HepG2 (cell line): ENCODE measurements at regions not wholly inside any gene's neighbourhood (a gene's known extent, or its start where the extent isn't known, plus 50 kb on each side); places are given as distances from the start of the nearest gene placed in this dataset.

Experiments
- ATAC-seq: fragments of 200-7000 bp; cut with Tn5 transposase; 3 replicates; pipeline ENCODE4 v1.9.1; 2020; ENCODE audit warnings: mild to moderate bottlenecking, moderate library complexity
- BruUV-seq: library from RNA; stranded (reverse); fragments of 400-500 nt; replicated peaks from 2 replicates; lab custom pipeline; 2021; lab: Mats Ljungman, UMichigan
- CTCF ChIA-PET: fragments of 300-600 bp; formaldehyde crosslinking; extraction: SDS; loops from one replicate; lab custom pipeline; 2021; ENCODE audit warnings: low total read pairs, inconsistent platforms, low intra/inter-chr PET ratio; lab: Yijun Ruan, JAX
- POLR2A ChIA-PET: fragments of 350-600 bp; sonication (Branson Sonifier 250); formaldehyde crosslinking; loops from one replicate; lab custom pipeline; 2020; ENCODE audit warnings: antibody characterized with exemption, inconsistent platforms; lab: Yijun Ruan, JAX
- DNase-seq: peaks from one replicate; pipeline ENCODE4 v3.0.0-alpha.2; 2015; ENCODE audit warnings: low spot score
- FAIRE-seq: peaks from 3 replicates; lab custom pipeline; 2011; peaks lifted over from hg19 to GRCh38; lab: Jason Lieb, UNC
- H2AFZ ChIP-seq: one replicate; pipeline ENCODE4 v1.6.1; 2011; ENCODE audit warnings: low read length, inconsistent platforms
- H3K27ac ChIP-seq: fragments of 300-600 bp; 3 replicates; pipeline ENCODE4 v1.8.0; 2011; ENCODE audit warnings: mixed run types, mild to moderate bottlenecking, mixed read lengths, low read length, inconsistent platforms; ENCODE audit not compliant: insufficient read depth; ENCODE audit errors: extremely low read length
- H3K27me3 ChIP-seq, 2 experiments: fragments of 200-600 bp in 1 of 2; 2 replicates in 1 of 2; 3 replicates in 1 of 2; pipeline versions ENCODE4 v1.6.0 to v1.8.0; 2011; ENCODE audit warnings: low read length in 2 of 2, mild to moderate bottlenecking in 2 of 2, moderate library complexity in 2 of 2, inconsistent platforms in 1 of 2; ENCODE audit not compliant: insufficient read depth in 2 of 2, control insufficient read depth in 1 of 2
- H3K36me3 ChIP-seq, 2 experiments: fragments of 200-600 bp in 1 of 2; replicated peaks in 1 of 2; 2 replicates in 1 of 2; 3 replicates in 1 of 2; pipeline versions ENCODE4 v1.5.1 to v1.8.0; 2011; ENCODE audit warnings: low read length in 2 of 2, inconsistent platforms in 1 of 2; ENCODE audit not compliant: insufficient read depth in 2 of 2, control insufficient read depth in 1 of 2
- H3K4me1 ChIP-seq: 2 replicates; pipeline ENCODE4 v1.5.1; 2012; ENCODE audit warnings: low read length, inconsistent platforms; ENCODE audit not compliant: insufficient read depth
- H3K4me2 ChIP-seq: 2 replicates; pipeline ENCODE4 v1.6.0; 2011; ENCODE audit warnings: low read depth, low read length, inconsistent platforms
- H3K4me3 ChIP-seq, 3 experiments: fragments of 200-600 bp in 1 of 3; sonication (generic), shearing (Covaris generic) in 1 of 3; replicated peaks in 1 of 3; 2 replicates each; pipeline ENCODE4 v1.5.1; 2011 to 2016; ENCODE audit warnings: low read length in 3 of 3, inconsistent platforms in 2 of 3, low read depth in 2 of 3, mild to moderate bottlenecking in 2 of 3, control low read depth in 1 of 3, mixed read lengths in 1 of 3; ENCODE audit not compliant: insufficient read depth in 1 of 3
- H3K79me2 ChIP-seq: one replicate; pipeline ENCODE4 v1.6.1; 2011; ENCODE audit warnings: low read length, inconsistent platforms; ENCODE audit not compliant: insufficient read depth
- H3K9ac ChIP-seq: 2 replicates; pipeline ENCODE4 v1.6.0; 2011; ENCODE audit warnings: mild to moderate bottlenecking, low read depth, low read length, inconsistent platforms; ENCODE audit not compliant: insufficient read depth
- H3K9me3 ChIP-seq: 2 replicates; pipeline ENCODE4 v1.5.1; 2012; ENCODE audit warnings: mild to moderate bottlenecking, low read length
- H4K20me1 ChIP-seq: 2 replicates; pipeline ENCODE4 v1.6.0; 2011; ENCODE audit warnings: inconsistent platforms, mild to moderate bottlenecking, low read length, moderate library complexity; ENCODE audit not compliant: insufficient read depth
- AGO1 ChIP-seq: fragments of 200-400 bp; formaldehyde crosslinking; IDR thresholded peaks from 2 replicates; pipeline ENCODE4 v1.6.1; 2017; ENCODE audit warnings: mild to moderate bottlenecking, low read depth, low read length, moderate library complexity; ENCODE audit not compliant: poor library complexity, severe bottlenecking
- ATF7-NPFF ChIP-seq: sonication (generic); formaldehyde crosslinking; IDR thresholded peaks from 2 replicates; pipeline ENCODE4 v1.8.1; 2023; ENCODE audit warnings: mild to moderate bottlenecking, low read depth, missing genetic modification reagents, moderate library complexity
- ELF1 ChIP-seq: sonication (generic); formaldehyde crosslinking; IDR thresholded peaks from 2 replicates; pipeline ENCODE4 v1.4.0; 2020; ENCODE audit warnings: missing genetic modification reagents
- RBM39 ChIP-seq: fragments of 200-400 bp; formaldehyde crosslinking; IDR thresholded peaks from one replicate; pipeline ENCODE4 v1.6.1; 2018; ENCODE audit warnings: antibody characterized with exemption, mild to moderate bottlenecking, low read depth, low read length; ENCODE audit not compliant: poor library complexity, severe bottlenecking
- REPIN1 ChIP-seq: sonication (generic); formaldehyde crosslinking; IDR thresholded peaks from 2 replicates; pipeline ENCODE4 v1.8.0; 2022; ENCODE audit warnings: missing genetic modification reagents, low read depth, mild to moderate bottlenecking, borderline replicate concordance
- REXO4 ChIP-seq: sonication (generic); formaldehyde crosslinking; IDR thresholded peaks from 2 replicates; pipeline ENCODE4 v1.8.0; 2022; ENCODE audit warnings: missing genetic modification reagents, mild to moderate bottlenecking, borderline replicate concordance
- SMARCC2 ChIP-seq: fragments of 450-650 bp; IDR thresholded peaks from 2 replicates; pipeline ENCODE4 v1.6.1; 2017; ENCODE audit warnings: antibody characterized with exemption, mild to moderate bottlenecking
- ZFP41 ChIP-seq: sonication (generic); formaldehyde crosslinking; IDR thresholded peaks from 2 replicates; pipeline ENCODE4 v1.4.0; 2020; ENCODE audit warnings: mild to moderate bottlenecking, missing genetic modification reagents, borderline replicate concordance
- ZFP90 ChIP-seq: sonication (generic); formaldehyde crosslinking; IDR thresholded peaks from 2 replicates; pipeline ENCODE4 v1.8.0; 2022; ENCODE audit warnings: missing genetic modification reagents, mild to moderate bottlenecking, inconsistent platforms, borderline replicate concordance
- ZMYM2 ChIP-seq: sonication (generic); formaldehyde crosslinking; IDR thresholded peaks from 2 replicates; pipeline ENCODE4 v1.8.0; 2022; ENCODE audit warnings: mild to moderate bottlenecking, missing genetic modification reagents
- ZNF317 ChIP-seq: sonication (generic); formaldehyde crosslinking; IDR thresholded peaks from 2 replicates; pipeline ENCODE4 v1.5.0; 2020; ENCODE audit warnings: mild to moderate bottlenecking, missing genetic modification reagents
- ZNF496 ChIP-seq: sonication (generic); formaldehyde crosslinking; IDR thresholded peaks from 2 replicates; pipeline ENCODE4 v1.8.1; 2023; ENCODE audit warnings: mild to moderate bottlenecking, moderate library complexity, missing genetic modification reagents; ENCODE audit not compliant: insufficient replicate concordance
- ZNF749 ChIP-seq: sonication (generic); formaldehyde crosslinking; IDR thresholded peaks from 2 replicates; pipeline ENCODE4 v1.8.0; 2022; ENCODE audit warnings: mild to moderate bottlenecking, missing genetic modification reagents, moderate library complexity, borderline replicate concordance
- WGBS: methylation state at CpG from one replicate; pipeline ENCODE4 v1.1.6; 2017; ENCODE audit warnings: low lambda C conversion rate; 5-methylcytosine and 5-hydroxymethylcytosine counted together
- in situ Hi-C: cut with HindIII; loops from 2 replicates; pipeline ENCODE4 v1.10.0; 2017; ENCODE audit warnings: low pct_unique_long_range_greater_than_20kb; ENCODE audit not compliant: extremely low pct_ligation_motif_present
- intact Hi-C: fragments of 100-400 bp; cut with micrococcal nuclease; formaldehyde crosslinking; loops from one replicate; pipeline ENCODE4 v1.10.0; 2022; ENCODE audit not compliant: unreplicated experiment
- TF ChIP-seq, protein P1 (sequence below): sonication (generic); formaldehyde crosslinking; IDR thresholded peaks from 2 replicates; pipeline ENCODE4 v1.5.1; 2020; ENCODE audit warnings: missing genetic modification reagents, mild to moderate bottlenecking, borderline replicate concordance
- TF ChIP-seq, protein P2 (sequence below): sonication (generic); formaldehyde crosslinking; IDR thresholded peaks from 2 replicates; pipeline ENCODE4 v1.5.1; 2020; ENCODE audit warnings: mild to moderate bottlenecking, missing genetic modification reagents, borderline replicate concordance

DNA sequence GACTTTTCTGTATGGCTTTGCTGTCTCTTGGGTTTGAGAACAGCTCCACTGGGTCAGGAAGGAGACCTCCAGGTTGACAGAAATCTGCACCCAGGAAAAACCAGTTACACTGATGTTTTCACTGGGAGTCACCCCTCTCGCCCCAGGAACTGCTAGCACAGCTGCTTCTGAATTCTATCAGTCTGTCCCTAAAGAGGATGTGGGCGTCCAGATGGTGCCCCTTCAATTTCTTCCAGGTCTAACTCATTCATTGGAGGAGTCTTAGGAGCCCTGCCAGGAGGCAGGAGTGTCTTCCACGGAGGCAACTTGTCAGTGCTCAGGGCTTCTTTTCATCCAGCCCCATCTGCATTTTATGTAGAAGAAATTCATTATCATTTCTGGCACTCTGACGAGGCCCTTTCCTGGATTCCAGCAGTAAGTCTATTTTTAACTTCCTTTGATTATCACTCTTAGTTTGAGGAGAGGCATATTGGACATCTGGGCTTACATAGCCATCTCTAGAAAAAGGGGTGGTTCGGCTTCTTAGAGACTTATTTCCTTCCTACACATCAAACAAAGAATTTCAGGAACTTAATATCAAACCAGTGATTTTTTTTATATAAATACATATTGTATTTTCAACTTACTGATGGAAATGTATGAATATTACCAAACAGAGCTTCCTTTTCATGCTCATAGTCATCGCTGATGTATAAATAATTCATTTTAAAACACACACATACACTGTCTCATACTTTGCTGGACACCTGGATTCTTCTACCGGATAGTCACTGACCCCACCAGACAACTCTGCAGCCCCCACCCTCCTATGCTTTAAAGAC is 148.8 kb downstream of the IRX2 start:
- intact Hi-C loops = no loop called here
- Histone ChIP-seq H3K36me3 (no peaks in the 10 kb centered on the region), H3K4me3 (no peak overlapping the region), H3K4me1 (no peaks in the 10 kb centered on the region), H4K20me1 (no peaks in the 10 kb centered on the region; the same call in 1 of the 2 replicates), H3K9ac (no peak overlapping the region), H2AFZ (no peak overlapping the region), H3K27ac (no peak overlapping the region), H3K27me3 (peaks cover 2 to 9% of the 10 kb centered on the region in 2 experiments; a peak in 2 of 5 replicates), H3K4me2 (no peak overlapping the region), H3K9me3 (no peaks in the 10 kb centered on the region), H3K79me2 (no peaks in the 10 kb centered on the region)
- BruUV-seq = no TSS peak
- 0% methylated on average over 7 of the region's 7 CpGs for WGBS
- no peak for DNase-seq
- CTCF ChIA-PET = no interaction called here
- no peak for FAIRE-seq
- no peak for ATAC-seq
- in situ Hi-C loops = no loop called here
- POLR2A ChIA-PET = no interaction called here
- TF ChIP-seq ZMYM2 (CRISPR knock-in tag) (no peak), ZFP41 (CRISPR knock-in tag) (no peak), ZNF317 (no peak), ZNF496 (CRISPR knock-in tag) (no peak), ELF1 (CRISPR knock-in tag) (no peak), ATF7-NPFF (CRISPR knock-in tag) (no peak), SMARCC2 (no peak), REPIN1 (CRISPR knock-in tag) (no peak), ZFP90 (CRISPR knock-in tag) (no peak), RBM39 (no peak), ZNF749 (no peak), REXO4 (CRISPR knock-in tag) (no peak), AGO1 (no peak)
- TF ChIP-seq, protein P1, sequence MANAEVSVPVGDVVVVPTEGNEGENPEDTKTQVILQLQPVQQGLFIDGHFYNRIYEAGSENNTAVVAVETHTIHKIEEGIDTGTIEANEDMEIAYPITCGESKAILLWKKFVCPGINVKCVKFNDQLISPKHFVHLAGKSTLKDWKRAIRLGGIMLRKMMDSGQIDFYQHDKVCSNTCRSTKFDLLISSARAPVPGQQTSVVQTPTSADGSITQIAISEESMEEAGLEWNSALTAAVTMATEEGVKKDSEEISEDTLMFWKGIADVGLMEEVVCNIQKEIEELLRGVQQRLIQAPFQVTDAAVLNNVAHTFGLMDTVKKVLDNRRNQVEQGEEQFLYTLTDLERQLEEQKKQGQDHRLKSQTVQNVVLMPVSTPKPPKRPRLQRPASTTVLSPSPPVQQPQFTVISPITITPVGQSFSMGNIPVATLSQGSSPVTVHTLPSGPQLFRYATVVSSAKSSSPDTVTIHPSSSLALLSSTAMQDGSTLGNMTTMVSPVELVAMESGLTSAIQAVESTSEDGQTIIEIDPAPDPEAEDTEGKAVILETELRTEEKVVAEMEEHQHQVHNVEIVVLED (CRISPR knock-in tag) = no peak
- TF ChIP-seq, protein P2, sequence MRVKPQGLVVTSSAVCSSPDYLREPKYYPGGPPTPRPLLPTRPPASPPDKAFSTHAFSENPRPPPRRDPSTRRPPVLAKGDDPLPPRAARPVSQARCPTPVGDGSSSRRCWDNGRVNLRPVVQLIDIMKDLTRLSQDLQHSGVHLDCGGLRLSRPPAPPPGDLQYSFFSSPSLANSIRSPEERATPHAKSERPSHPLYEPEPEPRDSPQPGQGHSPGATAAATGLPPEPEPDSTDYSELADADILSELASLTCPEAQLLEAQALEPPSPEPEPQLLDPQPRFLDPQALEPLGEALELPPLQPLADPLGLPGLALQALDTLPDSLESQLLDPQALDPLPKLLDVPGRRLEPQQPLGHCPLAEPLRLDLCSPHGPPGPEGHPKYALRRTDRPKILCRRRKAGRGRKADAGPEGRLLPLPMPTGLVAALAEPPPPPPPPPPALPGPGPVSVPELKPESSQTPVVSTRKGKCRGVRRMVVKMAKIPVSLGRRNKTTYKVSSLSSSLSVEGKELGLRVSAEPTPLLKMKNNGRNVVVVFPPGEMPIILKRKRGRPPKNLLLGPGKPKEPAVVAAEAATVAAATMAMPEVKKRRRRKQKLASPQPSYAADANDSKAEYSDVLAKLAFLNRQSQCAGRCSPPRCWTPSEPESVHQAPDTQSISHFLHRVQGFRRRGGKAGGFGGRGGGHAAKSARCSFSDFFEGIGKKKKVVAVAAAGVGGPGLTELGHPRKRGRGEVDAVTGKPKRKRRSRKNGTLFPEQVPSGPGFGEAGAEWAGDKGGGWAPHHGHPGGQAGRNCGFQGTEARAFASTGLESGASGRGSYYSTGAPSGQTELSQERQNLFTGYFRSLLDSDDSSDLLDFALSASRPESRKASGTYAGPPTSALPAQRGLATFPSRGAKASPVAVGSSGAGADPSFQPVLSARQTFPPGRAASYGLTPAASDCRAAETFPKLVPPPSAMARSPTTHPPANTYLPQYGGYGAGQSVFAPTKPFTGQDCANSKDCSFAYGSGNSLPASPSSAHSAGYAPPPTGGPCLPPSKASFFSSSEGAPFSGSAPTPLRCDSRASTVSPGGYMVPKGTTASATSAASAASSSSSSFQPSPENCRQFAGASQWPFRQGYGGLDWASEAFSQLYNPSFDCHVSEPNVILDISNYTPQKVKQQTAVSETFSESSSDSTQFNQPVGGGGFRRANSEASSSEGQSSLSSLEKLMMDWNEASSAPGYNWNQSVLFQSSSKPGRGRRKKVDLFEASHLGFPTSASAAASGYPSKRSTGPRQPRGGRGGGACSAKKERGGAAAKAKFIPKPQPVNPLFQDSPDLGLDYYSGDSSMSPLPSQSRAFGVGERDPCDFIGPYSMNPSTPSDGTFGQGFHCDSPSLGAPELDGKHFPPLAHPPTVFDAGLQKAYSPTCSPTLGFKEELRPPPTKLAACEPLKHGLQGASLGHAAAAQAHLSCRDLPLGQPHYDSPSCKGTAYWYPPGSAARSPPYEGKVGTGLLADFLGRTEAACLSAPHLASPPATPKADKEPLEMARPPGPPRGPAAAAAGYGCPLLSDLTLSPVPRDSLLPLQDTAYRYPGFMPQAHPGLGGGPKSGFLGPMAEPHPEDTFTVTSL (CRISPR knock-in tag) = no peak
